ENCODE measurements at regions not wholly inside any gene's neighbourhood (a gene's known extent, or its start where the extent isn't known, plus 50 kb on each side); places are given as distances from the start of the nearest gene placed in this dataset.
"Not testable (repeated sequence)": the region's sequence is repeated elsewhere in the genome, so short reads cannot be mapped to it uniquely, and the experiment has no call there.

- no peak overlapping the region for H3K27ac Mint-ChIP-seq
- no peaks in the 10 kb centered on the region for H3K4me1 Mint-ChIP-seq (ENCODE audit: low read depth)
- H3K4me3 Mint-ChIP-seq, result no peak overlapping the region
- peaks cover 13% of the 10 kb centered on the region for H3K9me3 Mint-ChIP-seq
- H3K27me3 Mint-ChIP-seq, result no peaks in the 10 kb centered on the region
- H3K36me3 Mint-ChIP-seq (ENCODE audit: low read depth), result no peaks in the 10 kb centered on the region
Observed at GRCh38 chr13:81012031-81012430, 671.1 kb upstream of the SPRY2 start.

GRCh38 chr13:81001828-81002385, 661.0 kb upstream of the SPRY2 start:
- Mint-ChIP-seq H3K36me3 (ENCODE audit: low read depth) (no peaks in the 10 kb centered on the region), H3K27me3 (no peaks in the 10 kb centered on the region), H3K4me1 (ENCODE audit: low read depth) (no peaks in the 10 kb centered on the region)

GRCh38 chr13:80998603-80999002, 657.7 kb upstream of the SPRY2 start:
- H3K4me3 Mint-ChIP-seq; H3K27ac Mint-ChIP-seq; H3K36me3 Mint-ChIP-seq (ENCODE audit: low read depth); H3K9me3 Mint-ChIP-seq; H3K4me1 Mint-ChIP-seq (ENCODE audit: low read depth); H3K27me3 Mint-ChIP-seq: not testable (repeated sequence)

More at GRCh38 chr13:81001828-81002385, 661.0 kb upstream of the SPRY2 start:
- peaks cover 7% of the 10 kb centered on the region for H3K9me3 Mint-ChIP-seq
- no peak overlapping the region for H3K27ac Mint-ChIP-seq
- no peak overlapping the region for H3K4me3 Mint-ChIP-seq

- Mint-ChIP-seq H3K4me1 (ENCODE audit: low read depth) (no peaks in the 10 kb centered on the region), H3K9me3 (peaks cover 25% of the 10 kb centered on the region), H3K27ac (no peak overlapping the region), H3K27me3 (no peaks in the 10 kb centered on the region), H3K36me3 (ENCODE audit: low read depth) (no peaks in the 10 kb centered on the region), H3K4me3 (no peak overlapping the region)
Observed at GRCh38 chr13:80989747-80990146, 648.8 kb upstream of the SPRY2 start.

GRCh38 chr13:80989241-80989640, 648.3 kb upstream of the SPRY2 start:
- no peak overlapping the region for H3K4me3 Mint-ChIP-seq
- peaks cover 25% of the 10 kb centered on the region for H3K9me3 Mint-ChIP-seq
- H3K27me3 Mint-ChIP-seq, result no peaks in the 10 kb centered on the region
- H3K27ac Mint-ChIP-seq, result no peak overlapping the region
- no peaks in the 10 kb centered on the region for H3K36me3 Mint-ChIP-seq (ENCODE audit: low read depth)
- H3K4me1 Mint-ChIP-seq (ENCODE audit: low read depth), result no peaks in the 10 kb centered on the region

- Mint-ChIP-seq H3K27ac (no peak overlapping the region), H3K36me3 (ENCODE audit: low read depth) (no peaks in the 10 kb centered on the region)
Observed at GRCh38 chr13:80988391-80989151, 647.6 kb upstream of the SPRY2 start.

GRCh38 chr13:80979035-80979641, 638.2 kb upstream of the SPRY2 start:
- H3K27me3 Mint-ChIP-seq, result no peaks in the 10 kb centered on the region
- H3K4me3 Mint-ChIP-seq, result no peak overlapping the region
- H3K4me1 Mint-ChIP-seq (ENCODE audit: low read depth), result no peaks in the 10 kb centered on the region
- H3K9me3 Mint-ChIP-seq, result no peaks in the 10 kb centered on the region
- H3K27ac Mint-ChIP-seq, result no peak overlapping the region
- no peaks in the 10 kb centered on the region for H3K36me3 Mint-ChIP-seq (ENCODE audit: low read depth)

More at GRCh38 chr13:80988391-80989151, 647.6 kb upstream of the SPRY2 start:
- H3K4me3 Mint-ChIP-seq, result no peak overlapping the region
- H3K27me3 Mint-ChIP-seq, result no peaks in the 10 kb centered on the region
- peaks cover 25% of the 10 kb centered on the region for H3K9me3 Mint-ChIP-seq
- no peaks in the 10 kb centered on the region for H3K4me1 Mint-ChIP-seq (ENCODE audit: low read depth)

GRCh38 chr13:80977168-80977567, 636.2 kb upstream of the SPRY2 start:
- Mint-ChIP-seq H3K27me3 (no peaks in the 10 kb centered on the region), H3K36me3 (ENCODE audit: low read depth) (no peaks in the 10 kb centered on the region), H3K4me3 (no peak overlapping the region), H3K27ac (no peak overlapping the region), H3K9me3 (peaks cover 3% of the 10 kb centered on the region), H3K4me1 (ENCODE audit: low read depth) (no peaks in the 10 kb centered on the region)

GRCh38 chr13:80975903-80976302, 635.0 kb upstream of the SPRY2 start:
- H3K27me3 Mint-ChIP-seq, result no peaks in the 10 kb centered on the region
- peaks cover 3% of the 10 kb centered on the region for H3K9me3 Mint-ChIP-seq
- H3K4me1 Mint-ChIP-seq (ENCODE audit: low read depth), result no peaks in the 10 kb centered on the region
- H3K27ac Mint-ChIP-seq, result no peak overlapping the region
- H3K4me3 Mint-ChIP-seq, result no peak overlapping the region
- H3K36me3 Mint-ChIP-seq (ENCODE audit: low read depth), result no peaks in the 10 kb centered on the region

- H3K36me3 Mint-ChIP-seq (ENCODE audit: low read depth), result no peaks in the 10 kb centered on the region
- H3K27ac Mint-ChIP-seq, result no peak overlapping the region
- no peaks in the 10 kb centered on the region for H3K27me3 Mint-ChIP-seq
- peaks cover 3% of the 10 kb centered on the region for H3K9me3 Mint-ChIP-seq
- no peaks in the 10 kb centered on the region for H3K4me1 Mint-ChIP-seq (ENCODE audit: low read depth)
- no peak overlapping the region for H3K4me3 Mint-ChIP-seq
Observed at GRCh38 chr13:80973721-80974120, 632.8 kb upstream of the SPRY2 start.

- Mint-ChIP-seq H3K27ac (no peak overlapping the region), H3K27me3 (no peaks in the 10 kb centered on the region), H3K9me3 (peaks cover 3% of the 10 kb centered on the region), H3K4me3 (no peak overlapping the region), H3K4me1 (ENCODE audit: low read depth) (no peaks in the 10 kb centered on the region), H3K36me3 (ENCODE audit: low read depth) (no peaks in the 10 kb centered on the region)
Observed at GRCh38 chr13:80972857-80973478, 632.0 kb upstream of the SPRY2 start.

- no peak overlapping the region for H3K4me3 Mint-ChIP-seq
- no peaks in the 10 kb centered on the region for H3K36me3 Mint-ChIP-seq (ENCODE audit: low read depth)
- H3K9me3 Mint-ChIP-seq, result peaks cover 3% of the 10 kb centered on the region
- H3K27ac Mint-ChIP-seq, result no peak overlapping the region
- H3K4me1 Mint-ChIP-seq (ENCODE audit: low read depth), result peaks cover 3% of the 10 kb centered on the region
- H3K27me3 Mint-ChIP-seq, result no peaks in the 10 kb centered on the region
Observed at GRCh38 chr13:80965097-80965496, 624.2 kb upstream of the SPRY2 start.

GRCh38 chr13:80962855-80963254, 621.9 kb upstream of the SPRY2 start:
- H3K27me3 Mint-ChIP-seq, result no peaks in the 10 kb centered on the region
- H3K4me1 Mint-ChIP-seq (ENCODE audit: low read depth), result peaks cover 3% of the 10 kb centered on the region
- H3K9me3 Mint-ChIP-seq, result peaks cover 3% of the 10 kb centered on the region
- H3K27ac Mint-ChIP-seq, result no peak overlapping the region
- H3K4me3 Mint-ChIP-seq, result no peak overlapping the region
- no peaks in the 10 kb centered on the region for H3K36me3 Mint-ChIP-seq (ENCODE audit: low read depth)

- H3K4me3 Mint-ChIP-seq, result no peak overlapping the region
- no peak overlapping the region for H3K27ac Mint-ChIP-seq
- peaks cover 3% of the 10 kb centered on the region for H3K4me1 Mint-ChIP-seq (ENCODE audit: low read depth)
- H3K9me3 Mint-ChIP-seq, result peaks cover 3% of the 10 kb centered on the region
- no peaks in the 10 kb centered on the region for H3K36me3 Mint-ChIP-seq (ENCODE audit: low read depth)
- no peaks in the 10 kb centered on the region for H3K27me3 Mint-ChIP-seq
Observed at GRCh38 chr13:80962173-80962572, 621.2 kb upstream of the SPRY2 start.

- Mint-ChIP-seq H3K4me1 (ENCODE audit: low read depth) (no peaks in the 10 kb centered on the region), H3K27ac (no peak overlapping the region), H3K36me3 (ENCODE audit: low read depth) (no peaks in the 10 kb centered on the region), H3K4me3 (no peak overlapping the region), H3K9me3 (peaks cover 3% of the 10 kb centered on the region), H3K27me3 (no peaks in the 10 kb centered on the region)
Observed at GRCh38 chr13:80957019-80957655, 616.2 kb upstream of the SPRY2 start.
